CD4-positive, alpha-beta T cell treated with Interleukin-17A for 4 hours (primary cell): ENCODE measurements at regions not wholly inside any gene's neighbourhood (a gene's known extent, or its start where the extent isn't known, plus 50 kb on each side); places are given as distances from the start of the nearest gene placed in this dataset.
"Not testable (repeated sequence)": the region's sequence is repeated elsewhere in the genome, so short reads cannot be mapped to it uniquely, and the experiment has no call there.

Experiments used
- DNase-seq: peaks from one replicate; pipeline ENCODE4 v3.0.0-alpha.2; 2020; ENCODE audit warnings: mixed read lengths

DNA sequence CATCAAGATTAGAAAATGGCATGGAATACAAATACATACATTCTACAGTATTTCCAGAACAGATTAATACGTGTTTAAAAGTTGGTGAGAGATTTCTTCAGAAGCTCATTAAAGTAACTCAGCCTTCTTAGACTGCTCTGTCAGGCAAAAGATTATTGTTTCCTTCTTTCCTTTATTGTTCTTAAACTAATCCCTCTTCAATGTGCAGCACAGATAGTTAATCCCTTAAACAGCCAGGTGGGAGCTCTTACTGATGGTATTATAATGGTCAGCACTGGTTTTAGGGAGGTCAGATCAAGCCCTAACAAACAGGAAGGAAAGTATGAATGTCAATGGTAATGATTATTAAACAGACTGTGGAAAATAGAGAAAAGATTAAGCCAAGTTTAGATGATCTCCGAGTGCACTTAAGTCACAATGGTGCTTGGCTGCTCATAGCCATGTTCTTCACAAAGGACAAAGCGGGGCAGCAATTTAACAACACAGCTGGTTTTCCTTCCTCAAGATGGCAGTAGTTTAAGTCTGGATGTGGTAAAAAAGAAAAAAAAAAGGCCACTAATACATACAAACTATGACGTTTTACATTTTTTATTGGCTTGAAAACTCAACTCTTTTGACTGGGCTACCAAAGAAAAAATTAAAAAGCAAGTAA, 992.6 kb downstream of the PCDH9 start:
- DNase-seq = no peak

GRCh38 chr13:66234159-66234558, 996.0 kb downstream of the PCDH9 start:
- DNase-seq = no peak

GRCh38 chr13:66231958-66232357, 998.2 kb downstream of the PCDH9 start:
- DNase-seq = not testable (repeated sequence)

DNA sequence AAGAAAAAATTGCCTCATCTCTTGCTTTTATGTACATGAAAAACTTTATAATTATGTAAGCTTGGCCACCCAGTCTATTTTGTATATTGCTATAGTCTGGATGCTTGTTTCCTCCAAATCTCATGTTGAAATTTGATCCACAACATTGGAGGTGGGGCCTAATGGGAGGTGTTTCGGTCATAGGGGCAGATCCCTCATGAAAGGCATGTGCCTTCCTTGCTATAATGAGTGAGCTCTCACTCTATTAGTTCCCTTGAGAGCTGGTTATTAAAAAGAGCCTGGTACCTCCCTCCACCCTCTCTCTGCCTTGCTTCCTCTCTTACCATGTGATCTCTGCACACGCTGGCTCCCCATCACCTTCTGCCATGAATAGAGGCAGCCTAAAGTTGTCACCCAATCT, 1005.1 kb downstream of the PCDH9 start:
- no peak for DNase-seq

GRCh38 chr13:66224663-66225062, 1005.5 kb downstream of the PCDH9 start:
- no peak for DNase-seq

DNA sequence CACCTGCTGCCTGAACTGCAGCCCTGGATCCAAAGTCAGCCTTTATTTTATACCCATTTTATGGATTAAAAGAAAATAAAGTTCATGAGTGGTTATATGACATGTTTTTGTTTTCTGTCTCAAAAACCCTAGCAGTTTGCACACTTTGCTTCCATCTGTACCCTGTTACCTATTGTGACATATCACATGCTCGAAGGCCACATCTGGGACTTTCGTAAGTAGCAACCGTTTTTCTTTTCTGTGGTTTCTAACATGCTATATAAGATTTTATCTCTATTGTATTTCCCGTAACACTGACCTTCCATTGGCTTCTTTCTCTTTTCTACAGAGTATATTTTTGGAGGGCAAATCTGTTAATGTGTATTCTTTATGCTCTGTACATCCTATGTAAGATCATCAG, 1007.2 kb downstream of the PCDH9 start:
- no peak for DNase-seq

DNA sequence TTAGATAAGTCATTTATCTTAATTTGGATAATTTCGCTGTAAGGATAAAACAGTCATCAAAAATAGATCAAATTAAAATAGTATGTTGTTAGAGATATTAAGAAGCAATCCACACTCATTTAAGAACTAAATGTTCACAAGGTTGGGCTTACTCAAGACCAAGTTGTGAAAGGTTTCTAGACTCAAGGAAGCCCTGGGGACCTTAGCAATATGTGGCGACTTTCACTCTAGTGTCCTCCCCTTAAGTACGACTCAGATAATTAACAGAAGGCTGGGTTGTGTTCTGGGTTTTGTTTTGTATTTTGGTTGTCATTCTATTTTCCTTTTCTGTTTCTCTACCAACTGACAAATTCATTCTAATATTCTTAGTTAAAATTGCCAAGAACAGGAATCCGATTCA, 1008.0 kb downstream of the PCDH9 start:
- DNase-seq = no peak

- DNase-seq = no peak
These were observed 1010.6 kb downstream of the PCDH9 start for GRCh38 chr13:66219506-66219905.

DNA sequence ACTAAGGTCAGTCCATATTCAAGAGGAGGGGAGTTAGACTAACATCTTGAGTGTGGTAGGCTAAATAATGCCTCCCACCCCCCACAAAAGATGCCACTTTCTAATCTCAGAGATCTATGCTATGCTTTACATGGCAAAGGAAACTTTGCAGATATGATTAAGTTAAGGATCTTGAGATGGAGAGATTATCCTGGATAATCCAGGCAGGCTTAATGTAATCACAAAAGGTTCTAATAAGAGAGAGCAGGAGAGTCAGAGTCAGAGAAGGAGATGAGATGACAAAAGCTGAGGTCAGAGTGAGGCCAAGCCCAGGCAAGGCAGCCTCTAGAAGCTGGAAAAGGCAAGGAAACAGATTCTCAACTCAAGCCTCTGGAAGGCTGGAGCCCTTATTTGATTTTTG, 1011.6 kb downstream of the PCDH9 start:
- no peak for DNase-seq

GRCh38 chr13:66216728-66217127, 1013.4 kb downstream of the PCDH9 start:
- DNase-seq = no peak

- DNase-seq = no peak
These were observed 1015.7 kb downstream of the PCDH9 start for GRCh38 chr13:66214467-66214866.

DNA sequence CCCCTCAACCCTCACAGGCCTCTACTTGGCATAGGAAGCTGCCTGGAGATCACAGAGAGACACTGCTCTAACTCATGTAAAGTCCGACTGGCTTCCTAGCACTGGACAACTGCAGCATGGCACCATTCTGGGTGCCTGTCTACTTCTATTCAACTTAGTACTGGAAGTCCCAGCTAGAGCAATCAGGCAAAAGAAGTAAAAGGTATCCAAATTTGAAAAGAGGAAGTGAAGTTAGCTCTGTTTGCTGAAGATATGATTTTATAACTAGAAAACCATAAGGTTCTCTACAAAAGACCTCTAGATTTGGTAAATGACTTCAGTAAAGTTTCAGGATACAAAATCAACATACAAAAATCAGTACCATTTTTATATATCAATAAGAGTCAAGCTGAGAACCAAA, 1017.6 kb downstream of the PCDH9 start:
- no peak for DNase-seq

DNA sequence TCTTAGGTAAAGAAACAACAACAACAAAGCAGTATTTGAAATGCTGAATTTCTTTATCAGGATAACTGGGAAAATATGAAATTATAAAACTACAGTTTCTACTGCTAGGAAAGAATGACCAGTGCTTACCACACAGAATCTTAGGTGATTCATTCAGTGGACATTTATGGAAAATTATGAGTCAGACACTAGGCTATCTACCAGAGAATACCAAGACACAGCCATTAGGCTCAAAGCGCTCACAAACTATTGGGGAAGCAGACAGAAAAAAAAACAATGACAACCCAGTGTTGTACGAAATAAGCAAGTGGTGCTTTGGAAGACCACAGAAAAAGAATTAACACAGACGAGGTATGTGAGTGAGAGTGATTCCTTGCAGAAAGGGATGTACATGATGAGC, 1019.5 kb downstream of the PCDH9 start:
- no peak for DNase-seq

GRCh38 chr13:66208589-66208988, 1021.5 kb downstream of the PCDH9 start:
- DNase-seq = no peak

DNA sequence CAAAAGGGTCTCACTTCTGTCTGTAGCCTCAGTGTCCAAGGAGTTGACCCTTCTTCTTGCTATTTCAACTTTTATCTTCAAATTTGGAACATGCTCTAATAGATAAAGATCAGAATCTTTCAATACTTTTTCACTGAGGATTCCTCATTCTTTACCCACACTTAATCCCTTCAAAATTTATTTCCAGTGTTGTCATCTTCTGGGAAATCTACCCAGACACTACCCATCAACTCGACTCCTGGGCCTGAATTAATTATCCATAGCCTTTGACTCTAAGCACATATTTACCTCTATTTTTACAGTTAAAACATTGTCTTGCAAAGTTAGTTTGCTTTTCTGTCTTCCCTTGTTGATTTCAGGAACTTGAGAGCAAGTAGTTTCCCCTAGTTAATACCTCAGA, 1022.5 kb downstream of the PCDH9 start:
- DNase-seq = no peak

DNA sequence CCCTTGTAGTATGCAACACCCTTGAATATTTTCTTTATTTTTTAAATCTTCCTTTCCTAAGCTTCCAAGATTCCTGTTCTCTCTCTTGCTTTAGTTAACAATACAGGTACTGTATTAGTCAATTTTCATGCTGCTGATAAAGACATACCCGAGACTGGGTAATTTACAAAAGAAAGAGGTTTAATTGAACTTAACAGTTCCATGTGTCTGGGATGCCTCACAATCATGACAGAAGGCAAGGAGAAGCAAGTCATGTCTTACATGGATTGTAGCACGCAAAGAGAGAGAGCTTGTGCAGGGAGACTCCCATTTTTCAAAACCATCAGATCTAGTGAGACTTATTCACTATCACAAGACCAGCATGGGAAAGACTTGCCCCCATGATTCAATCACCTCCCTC, 1024.3 kb downstream of the PCDH9 start:
- DNase-seq = no peak

GRCh38 chr13:66200555-66200954, 1029.6 kb downstream of the PCDH9 start:
- DNase-seq = no peak

DNA sequence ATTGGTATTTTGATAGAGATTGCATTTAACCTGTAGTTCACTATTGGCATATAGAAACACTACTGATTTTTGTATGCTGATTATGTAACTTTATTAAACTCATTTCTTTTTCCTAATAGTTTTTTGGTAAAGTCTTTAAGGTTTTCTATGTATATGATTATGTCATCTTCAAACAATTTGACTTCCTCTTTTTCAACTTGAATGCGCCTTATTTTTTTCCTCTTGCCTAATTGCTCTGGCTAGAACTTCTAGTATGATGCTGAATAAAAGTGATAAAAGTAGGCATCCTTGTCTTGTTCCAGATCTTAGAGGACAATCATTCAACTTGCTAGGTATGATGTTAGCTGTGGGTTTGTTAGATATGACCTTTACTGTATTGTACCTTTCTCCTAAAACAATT, 1034.9 kb downstream of the PCDH9 start:
- DNase-seq = no peak

- DNase-seq = no peak
These were observed 1040.2 kb downstream of the PCDH9 start for GRCh38 chr13:66189986-66190385.

DNA sequence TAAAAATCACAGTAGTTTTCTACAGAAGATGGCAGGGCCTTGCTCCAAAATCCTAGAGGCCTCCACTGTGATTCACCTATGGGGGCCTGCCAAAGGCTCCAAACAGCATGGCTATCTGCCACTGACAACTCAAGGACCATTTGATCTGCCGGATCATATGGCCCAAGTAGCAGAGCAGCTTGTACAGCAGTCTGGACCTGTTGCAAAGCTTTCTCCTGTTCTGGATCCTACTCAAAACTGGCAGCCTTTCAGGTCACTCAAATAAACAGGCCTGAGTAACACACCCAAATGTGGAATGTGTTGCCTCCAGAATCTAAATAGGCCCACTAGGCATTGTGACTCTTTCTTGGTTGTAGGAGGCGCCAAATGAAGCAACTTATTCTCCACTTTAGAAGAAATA, 1049.3 kb downstream of the PCDH9 start:
- no peak for DNase-seq

DNA sequence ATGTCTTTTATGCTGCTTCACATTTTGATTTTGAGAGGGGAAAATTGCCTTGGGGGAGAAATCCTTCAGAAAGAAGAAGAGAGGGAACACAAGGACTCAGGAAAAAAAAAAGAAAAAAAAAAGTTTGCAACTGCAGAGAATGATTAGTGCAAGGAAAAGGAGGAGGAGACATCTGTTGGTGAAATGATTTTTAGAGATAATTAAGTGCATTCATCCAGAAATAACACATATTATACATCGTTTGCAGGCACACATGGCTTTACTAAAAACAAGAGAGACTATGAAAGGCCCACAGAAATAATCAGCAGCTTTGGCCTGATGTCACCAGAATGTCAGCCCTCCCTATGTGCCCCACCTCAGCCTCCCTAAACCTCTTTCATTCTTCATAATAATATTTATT, 1058.2 kb downstream of the PCDH9 start:
- DNase-seq = no peak

GRCh38 chr13:66162470-66162869, 1067.7 kb downstream of the PCDH9 start:
- no peak for DNase-seq

DNA sequence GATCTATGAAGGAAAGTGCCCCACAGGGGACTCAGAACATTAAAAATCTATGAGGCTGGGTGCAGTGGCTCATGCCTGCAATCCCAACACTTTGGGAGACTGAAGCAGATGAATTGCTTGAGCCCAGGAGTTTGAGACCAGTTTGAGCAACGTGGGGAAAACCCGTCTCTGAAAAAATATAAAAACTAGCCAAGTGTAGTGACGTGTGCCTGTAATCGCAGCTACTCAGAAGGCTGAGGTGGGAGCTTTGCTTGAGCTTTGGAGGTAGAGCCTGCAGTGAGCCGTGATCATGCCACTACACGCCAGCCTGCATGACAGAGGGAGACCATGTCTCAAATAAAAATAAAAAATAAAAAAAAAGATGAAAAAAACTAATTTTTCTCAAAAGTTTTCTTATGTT, 1070.6 kb downstream of the PCDH9 start:
- no peak for DNase-seq

DNA sequence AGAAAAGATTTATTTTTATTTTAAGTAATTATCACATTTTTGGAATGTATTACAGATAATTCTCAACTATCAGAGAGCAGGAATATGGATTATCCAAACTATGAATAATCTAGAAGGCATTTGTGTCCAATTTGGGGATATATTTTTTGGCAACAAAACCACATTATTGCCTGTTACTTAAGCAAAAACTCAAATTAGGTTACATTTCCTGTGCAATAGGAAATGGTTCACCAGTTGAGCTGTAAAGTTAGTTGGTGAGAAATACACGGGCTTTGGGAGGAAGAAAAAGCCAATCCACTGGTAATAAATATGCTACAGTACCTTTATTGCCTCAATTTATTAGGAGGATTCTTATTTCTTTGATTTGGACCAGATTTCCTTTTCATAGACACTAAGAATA, 1075.2 kb downstream of the PCDH9 start:
- DNase-seq = no peak

GRCh38 chr13:66154354-66154753, 1075.8 kb downstream of the PCDH9 start:
- no peak for DNase-seq

GRCh38 chr13:66152596-66152995, 1077.5 kb downstream of the PCDH9 start:
- DNase-seq = no peak
